Heart left ventricle (tissue), 13 donors: ENCODE measurements at regions not wholly inside any gene's neighbourhood (a gene's known extent, or its start where the extent isn't known, plus 50 kb on each side); places are given as distances from the start of the nearest gene placed in this dataset.

ENCODE experiments used
- CTCF ChIP-seq, 12 donors: fragments of 200-600 bp; sonication (generic) in 4 of 12; IDR thresholded peaks; one replicate each; pipeline versions ENCODE4 v1.5.0 to v1.8.0; 2018 to 2022; ENCODE audit warnings: antibody characterized with exemption in 12 of 12, mild to moderate bottlenecking in 5 of 12
- POLR2A ChIP-seq, 2 donors: fragments of 450-650 bp; IDR thresholded peaks; one replicate each; pipeline ENCODE4 v1.6.1; 2017; ENCODE audit warnings: antibody characterized with exemption in 2 of 2, mild to moderate bottlenecking in 2 of 2, moderate library complexity in 2 of 2
- donor health status: ischemic (EF 13 %, LVEDD 7.1; RV severe dilation, severe dysfunction).
- donor health status: DM: no; HTN: yes; CAD: no.
- donor health status: DM: no; HTN: no; CAD: no.
- donor health status: ischemic (EF 25% LVEDD 6.9; RV normal size, moderate dysfunction).
- donor health status: ischemic (EF 25% LVEDD 5.7; RV mildly dilated, moderate dysfunction).
- donor health status: ischemic (EF 35%, LVEDD 5.7; RV mildly dilated, moderate dysfunction).
- donor health status: nonischemic (EF 11% LVEDD 7.7; RV severe dilation, severe dysfunction).
- donor health status: DM: yes; HTN: yes; CAD: no.
- donor health status: PGD.
- donor health status: ischemic (EF 29% LVEDD 5.4; RV normal size, mild dysfunction).
- donor health status: nonischemic (EF 23%, LVEDD 6.1; RV moderate dilation, normal function).

DNA sequence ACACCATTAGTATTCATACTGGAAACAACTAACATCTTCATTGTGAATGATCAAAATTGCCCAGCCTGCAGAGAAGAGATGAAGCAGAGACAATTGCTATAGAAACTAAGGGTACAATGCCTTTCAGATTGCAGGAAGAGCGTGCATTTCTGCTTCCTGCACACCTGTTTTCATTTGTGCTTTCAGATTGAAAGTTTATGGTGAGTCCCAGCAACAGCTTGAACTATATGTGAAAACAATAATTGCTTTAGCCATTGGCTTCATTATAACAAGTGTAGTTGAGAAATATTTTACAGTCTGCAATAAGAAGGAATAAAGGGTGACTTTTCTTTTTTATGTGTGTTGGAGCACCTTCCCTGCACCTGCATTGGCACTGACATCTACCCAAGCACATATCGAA, 136.3 kb downstream of the CD8B2 start:
- TF ChIP-seq CTCF (IDR thresholded peaks at IDR 0.05) (no peak), POLR2A (IDR thresholded peaks at IDR 0.05) (no peak)
